ENCODE measurements at regions not wholly inside any gene's neighbourhood (a gene's known extent, or its start where the extent isn't known, plus 50 kb on each side); places are given as distances from the start of the nearest gene placed in this dataset.
"Not testable (repeated sequence)": the region's sequence is repeated elsewhere in the genome, so short reads cannot be mapped to it uniquely, and the experiment has no call there.

- H3K4me1 ChIP-seq, result no peaks in the 10 kb centered on the region
- H3K36me3 ChIP-seq, result no peaks in the 10 kb centered on the region
- no peaks in the 10 kb centered on the region for H3K27me3 ChIP-seq
- no peak for TF ChIP-seq CTCF (IDR thresholded peaks at IDR 0.05)
- TF ChIP-seq POLR2A (IDR thresholded peaks at IDR 0.05), result no peak
- H3K9me3 ChIP-seq, result no peaks in the 10 kb centered on the region
- no peak overlapping the region for H3K27ac ChIP-seq
- no peak for DNase-seq
- no peak overlapping the region for H3K4me3 ChIP-seq
Measured at GRCh38 chr3:89533275-89533674, 425.9 kb downstream of the EPHA3 start.

- H3K4me3 ChIP-seq, H3K4me1 ChIP-seq, H3K27me3 ChIP-seq, H3K27ac ChIP-seq, H3K9me3 ChIP-seq, DNase-seq, H3K36me3 ChIP-seq: not testable (repeated sequence)
Measured at GRCh38 chr3:89554587-89554986, 447.2 kb downstream of the EPHA3 start.

- H3K27me3 ChIP-seq, result no peaks in the 10 kb centered on the region
- H3K27ac ChIP-seq, result no peak overlapping the region
- TF ChIP-seq CTCF (IDR thresholded peaks at IDR 0.05), result no peak
- TF ChIP-seq POLR2A (IDR thresholded peaks at IDR 0.05), result no peak
- H3K9me3 ChIP-seq, result no peaks in the 10 kb centered on the region
- DNase-seq, result no peak
- no peak overlapping the region for H3K4me3 ChIP-seq
- no peaks in the 10 kb centered on the region for H3K4me1 ChIP-seq
- no peaks in the 10 kb centered on the region for H3K36me3 ChIP-seq
Measured at GRCh38 chr3:89558711-89559110, 451.3 kb downstream of the EPHA3 start.

GRCh38 chr3:89560568-89560967, 453.1 kb downstream of the EPHA3 start:
- TF ChIP-seq POLR2A (IDR thresholded peaks at IDR 0.05), result no peak
- TF ChIP-seq CTCF (IDR thresholded peaks at IDR 0.05), result no peak

GRCh38 chr3:89562373-89562772, 455.0 kb downstream of the EPHA3 start:
- no peaks in the 10 kb centered on the region for H3K4me1 ChIP-seq
- H3K27me3 ChIP-seq, result no peaks in the 10 kb centered on the region
- no peak overlapping the region for H3K4me3 ChIP-seq
- no peaks in the 10 kb centered on the region for H3K36me3 ChIP-seq
- no peak for DNase-seq
- no peak overlapping the region for H3K27ac ChIP-seq
- peaks cover 0 to 3% (median 0%) of the 10 kb centered on the region in 4 donors for H3K9me3 ChIP-seq
- TF ChIP-seq POLR2A (IDR thresholded peaks at IDR 0.05) (no peak), CTCF (IDR thresholded peaks at IDR 0.05) (peak in 3 of 6 experiments; percentile 22 to 38 (median 32))

More at GRCh38 chr3:89560568-89560967, 453.1 kb downstream of the EPHA3 start:
- DNase-seq, result no peak
- H3K27ac ChIP-seq, result no peak overlapping the region
- H3K4me1 ChIP-seq, result no peaks in the 10 kb centered on the region
- no peak overlapping the region for H3K4me3 ChIP-seq
- H3K27me3 ChIP-seq, result no peaks in the 10 kb centered on the region
- no peaks in the 10 kb centered on the region for H3K36me3 ChIP-seq
- peaks cover 0 to 3% (median 0%) of the 10 kb centered on the region in 4 donors for H3K9me3 ChIP-seq

GRCh38 chr3:89565098-89565497, 457.7 kb downstream of the EPHA3 start:
- Histone ChIP-seq H3K27me3 (no peaks in the 10 kb centered on the region), H3K4me1 (no peaks in the 10 kb centered on the region), H3K9me3 (peaks cover 0 to 3% (median 0%) of the 10 kb centered on the region in 4 donors), H3K4me3 (no peak overlapping the region), H3K36me3 (no peaks in the 10 kb centered on the region), H3K27ac (no peak overlapping the region)
- TF ChIP-seq CTCF (IDR thresholded peaks at IDR 0.05), result no peak
- TF ChIP-seq POLR2A (IDR thresholded peaks at IDR 0.05), result no peak
- no peak for DNase-seq

Data from Peyer's patch (tissue), 4 donors.